Posterior cingulate gyrus (tissue), 11 donors: ENCODE measurements at regions not wholly inside any gene's neighbourhood (a gene's known extent, or its start where the extent isn't known, plus 50 kb on each side); places are given as distances from the start of the nearest gene placed in this dataset.
"Not testable (repeated sequence)": the region's sequence is repeated elsewhere in the genome, so short reads cannot be mapped to it uniquely, and the experiment has no call there.

Experiments used
- DNase-seq, 10 donors: peaks; one replicate each; pipeline versions ENCODE4 v3.0.0 to v3.0.0-alpha.2; 2020 to 2021; ENCODE audit warnings: mixed read lengths in 3 of 10
- intact Hi-C: fragments of 100-400 bp; cut with DNase I; formaldehyde crosslinking; loops from one replicate; pipeline ENCODE4 v1.15.1; 2023

- DNase-seq, intact Hi-C loops: not testable (repeated sequence)
Observed at GRCh38 chr5:100398815-100399214, 136.4 kb upstream of the FAM174A start.

- DNase-seq, result peak in 1 of 10 donors; percentile 63
- intact Hi-C loops, result not testable (repeated sequence)
Observed at GRCh38 chr5:100379254-100379858, 155.8 kb upstream of the FAM174A start.

- DNase-seq, intact Hi-C loops: not testable (repeated sequence)
Observed at GRCh38 chr5:100364757-100365478, 170.3 kb upstream of the FAM174A start.

- intact Hi-C loops, DNase-seq: not testable (repeated sequence)
Observed at GRCh38 chr5:100364343-100364742, 170.8 kb upstream of the FAM174A start.

GRCh38 chr5:100359998-100360397 lies 175.2 kb upstream of the FAM174A start:
- DNase-seq, intact Hi-C loops: not testable (repeated sequence)

- DNase-seq, intact Hi-C loops: not testable (repeated sequence)
Observed at GRCh38 chr5:100346269-100346668, 188.9 kb upstream of the FAM174A start.

- DNase-seq, intact Hi-C loops: not testable (repeated sequence)
Observed at GRCh38 chr5:100341485-100341884, 193.7 kb upstream of the FAM174A start.

- intact Hi-C loops, result no loop called here
- no peak for DNase-seq
Observed at GRCh38 chr5:100322483-100322882, 212.7 kb upstream of the FAM174A start.

- no peak for DNase-seq
- intact Hi-C loops, result no loop called here
Observed at GRCh38 chr5:100319885-100320284, 215.3 kb upstream of the FAM174A start.

- intact Hi-C loops, result no loop called here
- no peak for DNase-seq
Observed at GRCh38 chr5:100313657-100314056, 221.5 kb upstream of the FAM174A start.

- no peak for DNase-seq
- intact Hi-C loops, result no loop called here
Observed at GRCh38 chr5:100311806-100312205, 223.4 kb upstream of the FAM174A start.

GRCh38 chr5:100306000-100306399 lies 229.2 kb upstream of the FAM174A start:
- intact Hi-C loops, result no loop called here
- DNase-seq, result no peak

GRCh38 chr5:100303216-100303615 lies 232.0 kb upstream of the FAM174A start:
- intact Hi-C loops, result no loop called here

GRCh38 chr5:100299261-100299660 lies 235.9 kb upstream of the FAM174A start:
- intact Hi-C loops, result no loop called here
- DNase-seq, result no peak

More at GRCh38 chr5:100303216-100303615, 232.0 kb upstream of the FAM174A start:
- DNase-seq, result no peak

- intact Hi-C loops, result no loop called here
- no peak for DNase-seq
Observed at GRCh38 chr5:100276071-100276470, 259.1 kb upstream of the FAM174A start.

- no peak for DNase-seq
- intact Hi-C loops, result no loop called here
Observed at GRCh38 chr5:100275631-100276030, 259.5 kb upstream of the FAM174A start.

- DNase-seq, result no peak
- intact Hi-C loops, result no loop called here
Observed at GRCh38 chr5:100273846-100274580, 261.2 kb upstream of the FAM174A start.

- no peak for DNase-seq
- intact Hi-C loops, result no loop called here
Observed at GRCh38 chr5:100270023-100270771, 265.0 kb upstream of the FAM174A start.

GRCh38 chr5:100260968-100261367 lies 274.2 kb upstream of the FAM174A start:
- DNase-seq, result no peak
- intact Hi-C loops, result no loop called here

GRCh38 chr5:100252944-100253343 lies 282.2 kb upstream of the FAM174A start:
- intact Hi-C loops, result no loop called here
- DNase-seq, result no peak

- no peak for DNase-seq
- intact Hi-C loops, result no loop called here
Observed at GRCh38 chr5:100252037-100252436, 283.1 kb upstream of the FAM174A start.
